Endothelial cell of umbilical vein (primary cell): ENCODE measurements at regions not wholly inside any gene's neighbourhood (a gene's known extent, or its start where the extent isn't known, plus 50 kb on each side); places are given as distances from the start of the nearest gene placed in this dataset.
A peak's percentile ranks its signal among the peaks of the same experiment; 100 is the strongest.

ENCODE experiments used
- BruUV-seq: library from RNA; stranded (reverse); fragments of 400-500 nt; replicated peaks from 2 replicates; lab custom pipeline; 2021; lab: Mats Ljungman, UMichigan
- CTCF ChIA-PET: fragments of 300-600, 350-600 bp; sonication (Branson Sonifier 250); formaldehyde crosslinking; loops from one replicate; lab custom pipeline; 2021; ENCODE audit warnings: antibody characterized with exemption, inconsistent platforms; lab: Charles Lee
- POLR2A ChIA-PET: fragments of 300-600, 350-600 bp; sonication (Branson Sonifier 250); formaldehyde crosslinking; loops from one replicate; lab custom pipeline; 2021; ENCODE audit warnings: antibody characterized with exemption, inconsistent platforms; lab: Charles Lee
- DNase-seq: peaks from one replicate; pipeline ENCODE4 v3.0.0-alpha.2; 2011; ENCODE audit warnings: low read depth, low spot score
- FAIRE-seq: peaks from 2 replicates; lab custom pipeline; 2011; peaks lifted over from hg19 to GRCh38; lab: Jason Lieb, UNC
- H2AFZ ChIP-seq: 2 replicates; pipeline ENCODE4 v1.6.0; 2012; ENCODE audit warnings: low read depth, low read length, control low read depth, inconsistent platforms
- H3K27ac ChIP-seq: 2 replicates; pipeline ENCODE4 v1.5.1; 2011; ENCODE audit warnings: low read depth, mild to moderate bottlenecking, control low read depth, low read length, moderate library complexity; ENCODE audit not compliant: insufficient read depth
- H3K27me3 ChIP-seq, 2 experiments: 2 replicates each; pipeline versions ENCODE4 v1.6.0 to v1.6.1; 2011; ENCODE audit warnings: low read length in 2 of 2, mixed read lengths in 1 of 2; ENCODE audit not compliant: control insufficient read depth in 2 of 2, insufficient read depth in 2 of 2
- H3K36me3 ChIP-seq, 2 experiments: 2 replicates in 1 of 2; 3 replicates in 1 of 2; pipeline ENCODE4 v1.5.1; 2011; ENCODE audit warnings: low read length in 2 of 2, mild to moderate bottlenecking in 1 of 2, moderate library complexity in 1 of 2; ENCODE audit not compliant: control insufficient read depth in 2 of 2, insufficient read depth in 2 of 2; ENCODE audit errors: extremely low read depth in 1 of 2
- H3K4me1 ChIP-seq: 3 replicates; pipeline ENCODE4 v1.5.1; 2011; ENCODE audit warnings: mild to moderate bottlenecking, low read length; ENCODE audit not compliant: control insufficient read depth, insufficient read depth; ENCODE audit errors: extremely low read depth
- H3K4me2 ChIP-seq: 2 replicates; pipeline ENCODE4 v1.6.1; 2011; ENCODE audit warnings: low read length, control low read depth, mixed read lengths; ENCODE audit not compliant: insufficient read depth
- H3K4me3 ChIP-seq, 3 experiments: fragments of 200-600 bp in 1 of 3; sonication (generic), shearing (Covaris generic) in 1 of 3; replicated peaks in 1 of 3; 2 replicates each; pipeline ENCODE4 v1.5.1; 2011 to 2016; ENCODE audit warnings: control low read depth in 3 of 3, low read length in 3 of 3, mild to moderate bottlenecking in 2 of 3, inconsistent platforms in 1 of 3, low read depth in 1 of 3, moderate library complexity in 1 of 3; ENCODE audit not compliant: insufficient read depth in 1 of 3
- H3K79me2 ChIP-seq: 2 replicates; pipeline ENCODE4 v1.6.0; 2012; ENCODE audit warnings: low read length, inconsistent platforms; ENCODE audit not compliant: control insufficient read depth, insufficient read depth
- H3K9ac ChIP-seq: replicated peaks from 2 replicates; pipeline ENCODE3; 2011; ENCODE audit warnings: low read length, control low read depth; ENCODE audit not compliant: insufficient read depth; ENCODE audit errors: extremely low read depth
- H3K9me1 ChIP-seq: replicated peaks from 3 replicates; pipeline ENCODE4 v1.6.0; 2011; ENCODE audit warnings: mild to moderate bottlenecking, low read length; ENCODE audit not compliant: control insufficient read depth, insufficient read depth; ENCODE audit errors: extremely low read depth
- H3K9me3 ChIP-seq: replicated peaks from 2 replicates; pipeline ENCODE4 v1.5.1; 2012; ENCODE audit warnings: low read length, inconsistent platforms; ENCODE audit not compliant: control insufficient read depth, insufficient read depth
- H4K20me1 ChIP-seq: replicated peaks from 2 replicates; pipeline ENCODE3; 2011; ENCODE audit warnings: mild to moderate bottlenecking, low read length; ENCODE audit not compliant: control insufficient read depth, insufficient read depth; ENCODE audit errors: extremely low read depth
- CTCF ChIP-seq, 2 donors: IDR thresholded peaks; 1 replicate in 1 of 2; 2 replicates in 1 of 2; pipeline ENCODE4 v1.5.1; 2011; ENCODE audit warnings: low read length in 2 of 2, mild to moderate bottlenecking in 2 of 2, moderate library complexity in 2 of 2, control low read depth in 1 of 2, inconsistent platforms in 1 of 2, low read depth in 1 of 2; ENCODE audit not compliant: insufficient read depth in 1 of 2; ENCODE audit errors: extremely low read depth in 1 of 2
- GATA2 ChIP-seq: IDR thresholded peaks from 2 replicates; pipeline ENCODE4 v1.7.0; 2011; ENCODE audit warnings: low read depth, mild to moderate bottlenecking, moderate library complexity, mixed read lengths, low read length; ENCODE audit not compliant: insufficient read length, insufficient read depth
- MAX ChIP-seq: IDR thresholded peaks from 2 replicates; pipeline ENCODE4 v1.6.1; 2011; ENCODE audit not compliant: insufficient read depth, insufficient read length
- POLR2A ChIP-seq: IDR thresholded peaks from 2 replicates; pipeline ENCODE4 v1.6.1; 2012; ENCODE audit warnings: low read depth, mild to moderate bottlenecking, control low read depth, low read length
- dilution Hi-C: fragments of 300-500 bp; cut with MboI; formaldehyde crosslinking; loops from one replicate; pipeline ENCODE4 v1.15.0; 2019; ENCODE audit warnings: low sequenced_read_pairs; ENCODE audit not compliant: extremely low pct_ligation_motif_present
- intact Hi-C: fragments of 100-400 bp; cut with micrococcal nuclease; formaldehyde crosslinking; loops from one replicate; pipeline ENCODE4 v1.10.0; 2022

GRCh38 chr2:173568054-173568453 is 213.4 kb downstream of the CDCA7 start:
- Histone ChIP-seq H3K4me3 (no peak overlapping the region), H2AFZ (no peak overlapping the region), H3K79me2 (no peaks in the 10 kb centered on the region), H4K20me1 (no peaks in the 10 kb centered on the region), H3K9me3 (no peaks in the 10 kb centered on the region), H3K9me1 (no peaks in the 10 kb centered on the region), H3K27me3 (no peaks in the 10 kb centered on the region), H3K4me1 (peaks cover 2% of the 10 kb centered on the region), H3K9ac (no peak overlapping the region), H3K27ac (no peak overlapping the region), H3K36me3 (no peaks in the 10 kb centered on the region), H3K4me2 (no peak overlapping the region)
- TF ChIP-seq GATA2 (no peak), MAX (no peak), CTCF (IDR thresholded peaks at IDR 0.05; ENCODE audit: extremely low read depth in 1 of 2, insufficient read depth in 1 of 2, low read depth in 1 of 2, low read length in 2 of 2) (peak in 1 of 2 donors; percentile 30), POLR2A (no peak)
- ChIA-PET CTCF (interaction anchor here (0.7 to 3.0 kb wide), 9 partner anchors 10 to 773 kb away, joined by 3 to 33 read pairs (median 4); no protein-coding TSS in a partner anchor), POLR2A (no interaction called here)
- FAIRE-seq (no peak), DNase-seq (no peak)
- no TSS peak for BruUV-seq
- dilution Hi-C loops (no loop called here), intact Hi-C loops (loop anchor here (1.0 kb wide), 1 partner anchor 166 kb away; no protein-coding TSS in a partner anchor)
